ENCODE measurements at regions not wholly inside any gene's neighbourhood (a gene's known extent, or its start where the extent isn't known, plus 50 kb on each side); places are given as distances from the start of the nearest gene placed in this dataset.

DNA sequence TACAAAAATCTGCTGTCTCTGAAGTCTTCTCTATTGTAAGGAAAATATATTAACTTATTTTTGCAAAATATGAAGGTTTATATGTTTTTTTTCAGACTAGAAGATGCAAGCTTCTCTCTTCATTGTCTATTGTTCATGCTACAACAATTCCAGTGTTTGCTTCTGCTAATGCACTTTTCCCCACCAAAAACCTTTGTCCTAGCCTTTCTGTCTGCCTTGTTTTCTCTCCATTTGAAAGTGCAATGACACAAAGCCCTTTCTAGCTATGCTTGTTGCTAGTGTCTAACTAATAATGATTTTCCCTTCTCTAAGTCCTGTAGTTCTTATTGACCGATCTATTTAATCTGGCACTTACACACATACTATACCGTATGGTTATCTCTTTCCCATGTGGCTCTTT is 369.5 kb upstream of the CELF4 start:
- TF ChIP-seq POLR2AphosphoS5 (IDR thresholded peaks at IDR 0.05; ENCODE audit: low read depth, low read length) (no peak), TAF1 (IDR thresholded peaks at IDR 0.05; ENCODE audit: borderline replicate concordance, insufficient read depth, low read length) (no peak), SIN3A (IDR thresholded peaks at IDR 0.05; ENCODE audit: borderline replicate concordance, insufficient read depth, low read length) (no peak), FOXP2 (optimal IDR thresholded peaks at IDR 0.05; ENCODE audit: borderline replicate concordance, extremely low read depth, extremely low read length, insufficient read depth) (no peak)
- TF ChIP-seq, protein P1, sequence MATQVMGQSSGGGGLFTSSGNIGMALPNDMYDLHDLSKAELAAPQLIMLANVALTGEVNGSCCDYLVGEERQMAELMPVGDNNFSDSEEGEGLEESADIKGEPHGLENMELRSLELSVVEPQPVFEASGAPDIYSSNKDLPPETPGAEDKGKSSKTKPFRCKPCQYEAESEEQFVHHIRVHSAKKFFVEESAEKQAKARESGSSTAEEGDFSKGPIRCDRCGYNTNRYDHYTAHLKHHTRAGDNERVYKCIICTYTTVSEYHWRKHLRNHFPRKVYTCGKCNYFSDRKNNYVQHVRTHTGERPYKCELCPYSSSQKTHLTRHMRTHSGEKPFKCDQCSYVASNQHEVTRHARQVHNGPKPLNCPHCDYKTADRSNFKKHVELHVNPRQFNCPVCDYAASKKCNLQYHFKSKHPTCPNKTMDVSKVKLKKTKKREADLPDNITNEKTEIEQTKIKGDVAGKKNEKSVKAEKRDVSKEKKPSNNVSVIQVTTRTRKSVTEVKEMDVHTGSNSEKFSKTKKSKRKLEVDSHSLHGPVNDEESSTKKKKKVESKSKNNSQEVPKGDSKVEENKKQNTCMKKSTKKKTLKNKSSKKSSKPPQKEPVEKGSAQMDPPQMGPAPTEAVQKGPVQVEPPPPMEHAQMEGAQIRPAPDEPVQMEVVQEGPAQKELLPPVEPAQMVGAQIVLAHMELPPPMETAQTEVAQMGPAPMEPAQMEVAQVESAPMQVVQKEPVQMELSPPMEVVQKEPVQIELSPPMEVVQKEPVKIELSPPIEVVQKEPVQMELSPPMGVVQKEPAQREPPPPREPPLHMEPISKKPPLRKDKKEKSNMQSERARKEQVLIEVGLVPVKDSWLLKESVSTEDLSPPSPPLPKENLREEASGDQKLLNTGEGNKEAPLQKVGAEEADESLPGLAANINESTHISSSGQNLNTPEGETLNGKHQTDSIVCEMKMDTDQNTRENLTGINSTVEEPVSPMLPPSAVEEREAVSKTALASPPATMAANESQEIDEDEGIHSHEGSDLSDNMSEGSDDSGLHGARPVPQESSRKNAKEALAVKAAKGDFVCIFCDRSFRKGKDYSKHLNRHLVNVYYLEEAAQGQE (IDR thresholded peaks at IDR 0.05; ENCODE audit: insufficient read depth in 1 of 2, low read depth in 2 of 2, low read length in 2 of 2): no peak

All from PFSK-1 (cell line).